Progenitor cell of endocrine pancreas (in vitro differentiated cells): ENCODE measurements at regions not wholly inside any gene's neighbourhood (a gene's known extent, or its start where the extent isn't known, plus 50 kb on each side); places are given as distances from the start of the nearest gene placed in this dataset.
A peak's percentile ranks its signal among the peaks of the same experiment; 100 is the strongest.

Experiments
- DNase-seq: peaks from one replicate; pipeline ENCODE4 v3.0.0; 2021; ENCODE audit warnings: low spot score; ENCODE audit not compliant: unreplicated experiment
- H3K27ac Mint-ChIP-seq: 2 replicates; pipeline ENCODE4 v1.8.0; 2021; ENCODE audit warnings: mild to moderate bottlenecking, moderate library complexity, mixed read lengths
- H3K27me3 Mint-ChIP-seq: 2 replicates; pipeline ENCODE4 v1.8.0; 2021; ENCODE audit warnings: mixed read lengths
- H3K36me3 Mint-ChIP-seq: 2 replicates; pipeline ENCODE4 v1.8.0; 2022; ENCODE audit warnings: mixed read lengths; ENCODE audit not compliant: insufficient read depth
- H3K4me1 Mint-ChIP-seq: 2 replicates; pipeline ENCODE4 v1.8.0; 2021; ENCODE audit warnings: low read depth, mixed read lengths
- H3K4me3 Mint-ChIP-seq: 2 replicates; pipeline ENCODE4 v1.8.0; 2021; ENCODE audit warnings: low read depth, mild to moderate bottlenecking, moderate library complexity, mixed read lengths
- H3K9me3 Mint-ChIP-seq: 2 replicates; pipeline ENCODE4 v1.8.0; 2021; ENCODE audit warnings: low read depth, mixed read lengths
- CTCF ChIP-seq: fragments of 200-600 bp; sonication (generic); IDR thresholded peaks from one replicate; pipeline ENCODE4 v1.5.0; 2021; ENCODE audit warnings: antibody characterized with exemption, mild to moderate bottlenecking; ENCODE audit not compliant: unreplicated experiment

GRCh38 chr9:13505797-13506196 is 226.3 kb upstream of the MPDZ start:
- peak overlapping the region; percentile 7 for H3K27ac Mint-ChIP-seq
- H3K27me3 Mint-ChIP-seq, result peaks cover 7% of the 10 kb centered on the region
- no peak for DNase-seq
- H3K4me1 Mint-ChIP-seq, result peaks cover 29% of the 10 kb centered on the region
- no peaks in the 10 kb centered on the region for H3K9me3 Mint-ChIP-seq
- no peak for TF ChIP-seq CTCF
- H3K36me3 Mint-ChIP-seq, result no peaks in the 10 kb centered on the region
- no peak overlapping the region for H3K4me3 Mint-ChIP-seq

GRCh38 chr9:13503599-13503998 is 224.1 kb upstream of the MPDZ start:
- peaks cover 7% of the 10 kb centered on the region for H3K27me3 Mint-ChIP-seq
- H3K4me3 Mint-ChIP-seq, result no peak overlapping the region
- DNase-seq, result no peak
- H3K4me1 Mint-ChIP-seq, result peaks cover 13% of the 10 kb centered on the region
- TF ChIP-seq CTCF, result no peak
- no peak overlapping the region for H3K27ac Mint-ChIP-seq
- H3K9me3 Mint-ChIP-seq, result no peaks in the 10 kb centered on the region
- no peaks in the 10 kb centered on the region for H3K36me3 Mint-ChIP-seq

- Mint-ChIP-seq H3K4me1 (peaks cover 2% of the 10 kb centered on the region), H3K27ac (no peak overlapping the region)
Observed at GRCh38 chr9:13502484-13502883, 223.0 kb upstream of the MPDZ start.

GRCh38 chr9:13501018-13501417 is 221.5 kb upstream of the MPDZ start:
- Mint-ChIP-seq H3K4me1 (no peaks in the 10 kb centered on the region), H3K9me3 (no peaks in the 10 kb centered on the region), H3K36me3 (no peaks in the 10 kb centered on the region), H3K27ac (no peak overlapping the region), H3K4me3 (no peak overlapping the region), H3K27me3 (peaks cover 3% of the 10 kb centered on the region)
- no peak for DNase-seq
- TF ChIP-seq CTCF, result no peak

More at GRCh38 chr9:13502484-13502883, 223.0 kb upstream of the MPDZ start:
- no peak for DNase-seq
- no peak for TF ChIP-seq CTCF
- Mint-ChIP-seq H3K27me3 (peaks cover 3% of the 10 kb centered on the region), H3K9me3 (no peaks in the 10 kb centered on the region), H3K36me3 (no peaks in the 10 kb centered on the region), H3K4me3 (no peak overlapping the region)

- TF ChIP-seq CTCF, result no peak
- H3K36me3 Mint-ChIP-seq, result no peaks in the 10 kb centered on the region
- no peaks in the 10 kb centered on the region for H3K4me1 Mint-ChIP-seq
- H3K9me3 Mint-ChIP-seq, result no peaks in the 10 kb centered on the region
- H3K27me3 Mint-ChIP-seq, result peaks cover 3% of the 10 kb centered on the region
- no peak for DNase-seq
- H3K4me3 Mint-ChIP-seq, result no peak overlapping the region
- no peak overlapping the region for H3K27ac Mint-ChIP-seq
Observed at GRCh38 chr9:13500034-13500433, 220.5 kb upstream of the MPDZ start.
